ENCODE measurements at regions not wholly inside any gene's neighbourhood (a gene's known extent, or its start where the extent isn't known, plus 50 kb on each side); places are given as distances from the start of the nearest gene placed in this dataset.

DNA sequence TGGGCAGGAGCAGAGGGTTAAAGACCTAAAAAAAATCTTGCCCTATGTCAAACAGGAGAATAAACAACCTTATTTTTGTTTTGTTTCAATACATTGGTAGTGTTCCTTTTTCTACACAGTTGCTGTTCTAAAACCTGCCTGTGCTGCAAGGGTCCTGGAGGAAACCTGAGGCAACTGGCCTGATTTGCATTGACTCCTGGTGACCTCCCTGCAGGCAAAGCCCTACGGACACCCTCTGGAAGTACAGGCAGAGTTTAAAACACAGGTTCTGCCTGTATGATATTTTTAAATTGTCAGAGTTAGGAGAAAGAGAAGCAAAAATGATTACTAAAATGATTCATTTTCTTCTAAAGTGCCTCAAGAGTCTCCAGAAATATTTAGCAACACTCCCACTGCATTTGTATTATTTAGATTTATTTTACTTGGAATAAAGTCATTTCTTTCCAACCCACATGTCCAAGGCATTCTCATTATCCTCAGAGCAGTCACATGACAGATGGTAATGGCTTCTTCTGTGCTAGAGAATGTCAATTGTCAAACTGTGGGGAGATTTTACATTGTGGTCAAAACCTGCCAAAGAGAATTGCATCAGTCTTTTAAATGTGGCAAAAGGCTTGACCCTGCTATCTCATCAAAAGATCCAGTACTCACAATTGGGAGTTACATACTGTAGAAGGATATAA lies 559.6 kb downstream of the CETN3 start:
- TF ChIP-seq, protein P1, sequence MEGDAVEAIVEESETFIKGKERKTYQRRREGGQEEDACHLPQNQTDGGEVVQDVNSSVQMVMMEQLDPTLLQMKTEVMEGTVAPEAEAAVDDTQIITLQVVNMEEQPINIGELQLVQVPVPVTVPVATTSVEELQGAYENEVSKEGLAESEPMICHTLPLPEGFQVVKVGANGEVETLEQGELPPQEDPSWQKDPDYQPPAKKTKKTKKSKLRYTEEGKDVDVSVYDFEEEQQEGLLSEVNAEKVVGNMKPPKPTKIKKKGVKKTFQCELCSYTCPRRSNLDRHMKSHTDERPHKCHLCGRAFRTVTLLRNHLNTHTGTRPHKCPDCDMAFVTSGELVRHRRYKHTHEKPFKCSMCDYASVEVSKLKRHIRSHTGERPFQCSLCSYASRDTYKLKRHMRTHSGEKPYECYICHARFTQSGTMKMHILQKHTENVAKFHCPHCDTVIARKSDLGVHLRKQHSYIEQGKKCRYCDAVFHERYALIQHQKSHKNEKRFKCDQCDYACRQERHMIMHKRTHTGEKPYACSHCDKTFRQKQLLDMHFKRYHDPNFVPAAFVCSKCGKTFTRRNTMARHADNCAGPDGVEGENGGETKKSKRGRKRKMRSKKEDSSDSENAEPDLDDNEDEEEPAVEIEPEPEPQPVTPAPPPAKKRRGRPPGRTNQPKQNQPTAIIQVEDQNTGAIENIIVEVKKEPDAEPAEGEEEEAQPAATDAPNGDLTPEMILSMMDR (conservative IDR thresholded peaks at IDR 0.05; ENCODE audit: low read depth, low read length), result no peak
- no peak for DNase-seq (ENCODE audit: low read depth)
- no peak overlapping the region for H3K4me3 ChIP-seq (ENCODE audit: low read length)

DNA sequence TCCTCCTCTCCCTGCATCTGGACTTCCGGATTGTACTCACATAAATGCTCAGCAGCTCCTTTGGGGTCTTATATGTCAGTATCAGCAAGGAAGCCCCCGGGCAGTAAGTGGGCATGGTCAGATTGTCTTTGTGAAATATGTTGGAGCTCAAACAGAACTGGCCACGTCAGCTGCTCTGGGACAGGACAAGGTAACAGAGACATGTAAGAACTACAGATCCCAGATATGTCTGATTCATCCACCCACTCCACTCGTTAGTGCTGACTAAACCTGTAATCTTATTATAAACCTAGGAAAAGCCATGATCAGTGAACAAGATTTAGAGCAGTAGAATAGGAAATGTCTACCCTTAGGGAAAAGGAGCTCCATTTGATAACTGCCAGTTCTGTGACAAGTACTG lies 561.8 kb downstream of the CETN3 start:
- DNase-seq (ENCODE audit: low read depth), result peak; percentile 50
- TF ChIP-seq, protein P1 (conservative IDR thresholded peaks at IDR 0.05; ENCODE audit: low read depth, low read length), result no peak
- no peak overlapping the region for H3K4me3 ChIP-seq (ENCODE audit: low read length)

DNA sequence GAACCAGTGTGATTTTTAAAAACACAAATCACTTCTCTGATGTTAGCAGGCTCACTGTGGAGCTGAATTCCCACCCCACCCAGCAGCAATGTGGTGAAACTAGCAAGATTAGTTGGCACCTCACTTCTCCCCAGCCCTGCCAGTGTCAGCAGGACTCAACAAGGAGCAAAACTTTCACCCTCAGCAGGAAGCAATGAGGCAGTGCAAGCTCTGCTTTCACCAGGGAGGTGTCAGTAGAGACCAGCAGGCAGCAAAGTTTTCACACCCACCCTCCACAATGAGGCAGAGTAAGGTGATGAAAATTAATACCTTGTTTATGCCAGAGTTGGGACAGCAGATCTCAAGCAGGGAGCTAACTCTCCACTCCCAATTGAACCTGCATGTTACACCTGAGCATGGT lies 565.0 kb downstream of the CETN3 start:
- H3K4me3 ChIP-seq (ENCODE audit: low read length), result no peak overlapping the region
- TF ChIP-seq, protein P1 (conservative IDR thresholded peaks at IDR 0.05; ENCODE audit: low read depth, low read length), result no peak
- no peak for DNase-seq (ENCODE audit: low read depth)

DNA sequence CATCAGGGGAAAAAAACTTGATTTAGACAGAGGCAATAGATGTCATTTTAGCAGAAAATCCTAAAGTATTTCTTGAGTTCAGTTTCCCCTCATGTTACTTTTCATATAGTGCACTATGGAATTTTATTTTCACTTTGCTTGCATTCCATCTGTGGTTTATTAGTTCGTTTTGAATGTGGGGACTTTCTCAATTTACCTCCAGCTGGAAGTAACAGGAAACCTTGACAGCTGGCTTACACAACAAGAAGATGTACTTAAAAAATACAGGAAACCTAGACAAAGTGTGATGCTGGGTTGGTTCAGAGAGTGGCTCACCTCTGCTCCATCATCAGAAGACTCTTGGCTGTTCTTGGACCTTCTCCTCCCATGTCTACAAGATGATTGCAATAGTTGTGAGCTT lies 567.0 kb downstream of the CETN3 start:
- TF ChIP-seq, protein P1 (conservative IDR thresholded peaks at IDR 0.05; ENCODE audit: low read depth, low read length), result no peak
- DNase-seq (ENCODE audit: low read depth), result no peak
- H3K4me3 ChIP-seq (ENCODE audit: low read length), result no peak overlapping the region

DNA sequence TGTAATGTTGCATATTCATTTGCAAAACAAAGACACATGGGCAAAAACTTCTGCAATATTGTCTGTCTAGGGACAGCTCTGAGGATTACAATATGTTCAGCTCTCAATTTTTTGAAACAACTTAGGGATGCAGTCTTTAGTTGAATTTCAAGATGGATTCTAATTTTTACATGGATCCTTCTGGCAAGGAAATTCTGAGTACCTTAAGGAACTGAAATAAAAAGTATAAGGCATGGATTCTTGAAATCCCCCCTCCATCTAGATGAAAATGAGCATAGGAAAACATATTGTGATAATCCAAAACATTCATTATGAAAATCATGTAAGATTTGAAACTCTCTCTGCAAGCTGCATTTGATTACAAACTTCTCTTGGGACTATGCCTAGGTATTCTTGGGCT lies 568.6 kb downstream of the CETN3 start:
- no peak overlapping the region for H3K4me3 ChIP-seq (ENCODE audit: low read length)
- TF ChIP-seq, protein P1 (conservative IDR thresholded peaks at IDR 0.05; ENCODE audit: low read depth, low read length), result no peak
- DNase-seq (ENCODE audit: low read depth), result no peak

DNA sequence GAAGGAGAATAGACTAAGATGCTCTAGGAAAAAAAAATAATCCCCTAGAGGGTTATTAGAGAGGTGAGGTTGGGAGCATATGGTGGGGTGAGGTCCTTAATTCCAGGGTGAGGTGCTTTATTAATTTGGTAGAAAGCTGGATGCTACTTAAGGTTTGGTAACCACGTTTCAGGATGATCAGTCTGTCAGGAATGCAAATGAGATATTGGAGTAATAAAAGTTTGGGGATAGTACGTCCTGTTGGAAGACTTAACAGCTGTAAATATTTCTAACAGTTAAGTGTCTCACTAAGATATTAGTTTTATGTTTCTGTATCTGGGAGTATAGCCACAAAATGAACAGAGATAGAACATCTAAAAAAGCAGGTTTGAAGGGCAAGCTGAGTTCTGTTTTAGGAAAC lies 578.9 kb downstream of the CETN3 start:
- TF ChIP-seq, protein P1 (conservative IDR thresholded peaks at IDR 0.05; ENCODE audit: low read depth, low read length), result no peak
- DNase-seq (ENCODE audit: low read depth), result no peak
- H3K4me3 ChIP-seq (ENCODE audit: low read length), result no peak overlapping the region

DNA sequence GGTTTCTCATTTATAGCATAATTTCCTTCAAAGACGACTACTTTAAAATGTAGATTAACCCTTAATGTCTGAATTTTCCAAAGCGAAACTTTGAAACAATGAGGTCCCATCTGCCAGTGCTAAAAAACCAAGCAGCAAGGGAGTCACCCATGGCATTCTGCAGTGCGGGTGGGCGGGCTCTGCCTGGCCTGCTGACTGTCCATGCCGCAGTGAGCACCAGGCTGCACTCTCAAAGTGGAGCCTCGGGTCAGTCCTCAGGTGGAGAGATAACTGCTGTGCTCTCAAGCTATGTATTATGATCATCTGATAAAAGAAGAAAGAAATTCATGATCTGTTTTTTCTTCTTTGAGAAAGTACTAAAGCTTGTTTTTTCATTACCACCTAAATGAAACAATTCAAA lies 581.6 kb downstream of the CETN3 start:
- no peak for DNase-seq (ENCODE audit: low read depth)
- TF ChIP-seq, protein P1 (conservative IDR thresholded peaks at IDR 0.05; ENCODE audit: low read depth, low read length), result no peak
- no peak overlapping the region for H3K4me3 ChIP-seq (ENCODE audit: low read length)

Data from retinal pigment epithelial cell (primary cell).